Type B pancreatic cell (in vitro differentiated cells): ENCODE measurements at regions not wholly inside any gene's neighbourhood (a gene's known extent, or its start where the extent isn't known, plus 50 kb on each side); places are given as distances from the start of the nearest gene placed in this dataset.

Experiments
- DNase-seq: peaks from one replicate; pipeline ENCODE4 v3.0.0; 2021; ENCODE audit warnings: mixed read lengths; ENCODE audit not compliant: unreplicated experiment; ENCODE audit errors: extremely low spot score
- H3K27ac Mint-ChIP-seq: 2 replicates; pipeline ENCODE4 v1.8.0; 2021; ENCODE audit warnings: mild to moderate bottlenecking, mixed read lengths
- H3K27me3 Mint-ChIP-seq: 2 replicates; pipeline ENCODE4 v1.8.0; 2021; ENCODE audit warnings: mixed read lengths
- H3K36me3 Mint-ChIP-seq: 2 replicates; pipeline ENCODE4 v1.8.0; 2021; ENCODE audit warnings: mixed read lengths
- H3K4me1 Mint-ChIP-seq: one replicate; pipeline ENCODE4 v1.8.0; 2021; ENCODE audit warnings: mixed read lengths; ENCODE audit not compliant: unreplicated experiment
- H3K4me3 Mint-ChIP-seq: 2 replicates; pipeline ENCODE4 v1.8.0; 2021; ENCODE audit warnings: mild to moderate bottlenecking, mixed read lengths
- H3K9me3 Mint-ChIP-seq: 2 replicates; pipeline ENCODE4 v1.8.0; 2021; ENCODE audit warnings: mixed read lengths
- TF ChIP-seq, protein P1 (sequence below): fragments of 200-600 bp; sonication (generic); conservative IDR thresholded peaks from 2 replicates; pipeline ENCODE4 v1.5.0; 2021; ENCODE audit warnings: antibody characterized with exemption, mild to moderate bottlenecking

DNA sequence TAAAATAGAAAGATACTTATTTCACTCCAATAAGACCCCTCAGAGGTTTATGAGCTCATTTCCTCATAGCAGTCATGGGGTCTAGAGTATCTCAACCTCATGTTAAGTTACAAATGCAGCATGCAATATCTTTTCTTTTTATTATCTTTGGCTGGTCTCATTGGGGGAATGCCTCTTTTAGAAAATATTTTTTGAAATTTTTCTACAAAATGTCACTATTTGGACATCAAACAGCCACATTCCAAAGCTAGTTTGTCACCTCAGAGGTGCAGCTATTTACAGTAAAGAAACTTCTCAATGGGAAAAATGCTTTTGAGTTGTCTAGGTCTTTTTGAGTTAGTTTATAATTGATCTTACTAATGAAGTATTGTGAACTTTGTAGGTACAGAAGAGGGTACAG lies 370.7 kb upstream of the LRATD1 start:
- H3K9me3 Mint-ChIP-seq = no peaks in the 10 kb centered on the region
- no peak for DNase-seq
- H3K4me1 Mint-ChIP-seq = peaks cover 10% of the 10 kb centered on the region
- H3K27me3 Mint-ChIP-seq = no peaks in the 10 kb centered on the region
- H3K27ac Mint-ChIP-seq = no peak overlapping the region
- H3K4me3 Mint-ChIP-seq = no peak overlapping the region
- H3K36me3 Mint-ChIP-seq = no peaks in the 10 kb centered on the region
- TF ChIP-seq, protein P1, sequence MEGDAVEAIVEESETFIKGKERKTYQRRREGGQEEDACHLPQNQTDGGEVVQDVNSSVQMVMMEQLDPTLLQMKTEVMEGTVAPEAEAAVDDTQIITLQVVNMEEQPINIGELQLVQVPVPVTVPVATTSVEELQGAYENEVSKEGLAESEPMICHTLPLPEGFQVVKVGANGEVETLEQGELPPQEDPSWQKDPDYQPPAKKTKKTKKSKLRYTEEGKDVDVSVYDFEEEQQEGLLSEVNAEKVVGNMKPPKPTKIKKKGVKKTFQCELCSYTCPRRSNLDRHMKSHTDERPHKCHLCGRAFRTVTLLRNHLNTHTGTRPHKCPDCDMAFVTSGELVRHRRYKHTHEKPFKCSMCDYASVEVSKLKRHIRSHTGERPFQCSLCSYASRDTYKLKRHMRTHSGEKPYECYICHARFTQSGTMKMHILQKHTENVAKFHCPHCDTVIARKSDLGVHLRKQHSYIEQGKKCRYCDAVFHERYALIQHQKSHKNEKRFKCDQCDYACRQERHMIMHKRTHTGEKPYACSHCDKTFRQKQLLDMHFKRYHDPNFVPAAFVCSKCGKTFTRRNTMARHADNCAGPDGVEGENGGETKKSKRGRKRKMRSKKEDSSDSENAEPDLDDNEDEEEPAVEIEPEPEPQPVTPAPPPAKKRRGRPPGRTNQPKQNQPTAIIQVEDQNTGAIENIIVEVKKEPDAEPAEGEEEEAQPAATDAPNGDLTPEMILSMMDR = no peak

DNA sequence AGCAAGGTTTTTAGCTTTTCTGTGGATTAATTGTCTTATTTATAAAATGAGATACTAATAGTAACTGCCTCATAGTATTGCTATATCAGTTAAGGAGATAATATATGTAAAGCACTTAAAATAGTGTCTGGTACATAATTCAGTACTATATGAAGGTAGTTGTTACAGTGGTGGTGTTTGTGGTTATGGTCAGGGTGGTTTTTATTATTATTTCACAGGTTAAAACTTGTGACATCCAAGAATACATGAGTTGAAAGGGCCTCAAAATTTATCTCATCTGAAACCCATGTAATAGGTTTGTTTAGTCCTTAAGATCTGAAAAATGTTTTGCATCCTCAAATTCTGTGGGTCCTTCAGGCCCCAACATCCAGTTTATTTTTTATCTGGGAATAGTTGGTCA lies 369.5 kb upstream of the LRATD1 start:
- Mint-ChIP-seq H3K36me3 (no peaks in the 10 kb centered on the region), H3K9me3 (no peaks in the 10 kb centered on the region), H3K4me1 (peaks cover 11% of the 10 kb centered on the region), H3K27me3 (no peaks in the 10 kb centered on the region), H3K4me3 (no peak overlapping the region), H3K27ac (no peak overlapping the region)
- DNase-seq = no peak
- TF ChIP-seq, protein P1 = no peak

DNA sequence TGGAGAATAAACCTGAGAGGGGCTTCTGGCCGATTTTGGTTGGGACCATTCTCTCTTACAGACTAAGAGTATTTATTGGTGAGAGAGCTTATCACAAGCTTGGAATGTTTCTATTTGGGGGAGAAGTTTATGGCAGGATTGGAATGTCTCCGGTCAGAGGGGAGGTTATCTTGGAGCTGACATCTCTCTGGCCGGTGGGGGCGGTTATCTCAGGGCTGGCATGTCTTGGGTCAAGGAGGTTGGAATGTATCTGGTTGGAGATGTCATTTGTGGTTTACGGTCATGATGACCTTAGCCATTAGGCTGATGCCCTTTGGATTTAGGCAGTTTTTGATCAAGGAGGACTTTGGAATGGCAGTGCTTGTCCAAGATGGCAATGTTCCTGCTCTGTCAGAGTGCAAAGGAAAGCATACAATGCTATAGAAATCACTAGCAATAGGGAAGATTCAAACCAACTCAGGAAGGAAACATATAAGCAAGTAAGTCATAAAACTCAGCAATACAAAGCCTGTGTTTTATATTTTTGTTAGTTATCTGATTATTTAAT lies 362.4 kb upstream of the LRATD1 start:
- no peak for DNase-seq
- no peaks in the 10 kb centered on the region for H3K36me3 Mint-ChIP-seq
- no peak overlapping the region for H3K27ac Mint-ChIP-seq

DNA sequence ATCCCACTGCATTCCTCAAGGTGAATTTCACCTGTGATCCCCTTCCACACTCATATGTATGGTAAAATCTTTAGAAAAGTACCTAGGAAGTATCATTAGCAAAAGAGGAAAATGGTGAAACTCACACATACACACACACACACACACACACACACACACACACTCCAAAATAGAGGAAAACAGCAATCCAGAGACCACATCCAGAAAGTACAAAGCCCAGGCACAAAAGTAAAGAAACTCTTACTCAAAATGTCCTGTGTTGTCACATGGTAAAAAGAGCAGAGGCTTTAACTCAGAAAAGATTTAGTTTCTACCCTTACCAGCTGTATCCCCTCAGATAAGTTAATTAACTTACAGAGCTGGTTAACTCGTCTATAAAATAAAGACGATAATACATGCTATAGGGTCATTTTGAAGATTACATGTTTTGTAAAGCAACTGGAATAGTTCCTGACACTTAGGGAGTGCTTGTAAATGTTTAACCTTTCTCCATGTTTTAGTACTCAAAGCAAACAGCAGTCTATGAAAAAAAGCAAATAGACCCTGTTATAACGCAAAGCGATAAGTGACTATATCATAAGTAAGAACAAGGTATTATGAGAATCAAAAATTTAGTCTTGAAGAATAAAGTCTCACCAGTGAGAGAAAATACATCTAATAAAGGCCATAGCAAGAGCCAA lies 360.0 kb upstream of the LRATD1 start:
- H3K4me3 Mint-ChIP-seq = no peak overlapping the region
- no peaks in the 10 kb centered on the region for H3K4me1 Mint-ChIP-seq
- TF ChIP-seq, protein P1 = no peak
- H3K27ac Mint-ChIP-seq = no peak overlapping the region
- H3K36me3 Mint-ChIP-seq = no peaks in the 10 kb centered on the region
- no peaks in the 10 kb centered on the region for H3K27me3 Mint-ChIP-seq
- peaks cover 7% of the 10 kb centered on the region for H3K9me3 Mint-ChIP-seq
- no peak for DNase-seq

More for the DNA sequence above, 362.4 kb upstream of the LRATD1 start:
- no peak overlapping the region for H3K4me3 Mint-ChIP-seq
- peaks cover 7% of the 10 kb centered on the region for H3K9me3 Mint-ChIP-seq
- peaks cover 11% of the 10 kb centered on the region for H3K4me1 Mint-ChIP-seq
- TF ChIP-seq, protein P1 = no peak
- H3K27me3 Mint-ChIP-seq = no peaks in the 10 kb centered on the region

DNA sequence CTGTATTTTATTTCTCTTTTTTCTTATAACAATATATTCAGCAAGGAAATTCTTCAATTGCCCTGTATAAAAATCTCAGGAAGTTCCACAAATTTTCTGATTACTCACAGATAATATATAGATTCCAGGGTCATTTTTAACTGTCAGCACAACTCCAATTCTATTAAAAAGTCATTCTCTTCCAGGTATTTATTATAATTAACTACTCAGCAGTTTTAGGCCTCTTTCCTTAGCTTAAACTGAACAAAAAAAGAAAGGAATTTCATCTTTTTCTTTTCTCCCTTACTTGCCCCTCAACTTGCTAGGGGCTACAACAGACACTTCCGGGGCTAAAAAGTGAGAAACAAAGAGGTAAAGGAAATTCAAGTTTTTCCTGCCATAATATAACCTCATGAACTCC lies 358.9 kb upstream of the LRATD1 start:
- Mint-ChIP-seq H3K4me1 (no peaks in the 10 kb centered on the region), H3K36me3 (no peaks in the 10 kb centered on the region), H3K4me3 (no peak overlapping the region), H3K27me3 (no peaks in the 10 kb centered on the region), H3K9me3 (peaks cover 7% of the 10 kb centered on the region), H3K27ac (no peak overlapping the region)
- TF ChIP-seq, protein P1 = no peak
- DNase-seq = no peak
